GM12878 (cell line): ENCODE measurements at regions not wholly inside any gene's neighbourhood (a gene's known extent, or its start where the extent isn't known, plus 50 kb on each side); places are given as distances from the start of the nearest gene placed in this dataset.

ENCODE experiments used
- ATAC-seq: fragments of 200-7000 bp; cut with Tn5 transposase; 3 replicates; pipeline ENCODE4 v1.9.1; 2020; ENCODE audit warnings: mild to moderate bottlenecking, moderate library complexity
- BruUV-seq: library from RNA; stranded (reverse); fragments of 400-500 nt; replicated peaks from 2 replicates; lab custom pipeline; 2021; lab: Mats Ljungman, UMichigan
- CTCF ChIA-PET: fragments of 300-600 bp; sonication (Branson Sonifier 250); formaldehyde crosslinking; extraction: SDS; loops from one replicate; lab custom pipeline; 2021; ENCODE audit warnings: inconsistent platforms; lab: Yijun Ruan, JAX
- POLR2A ChIA-PET: fragments of 350-600 bp; formaldehyde crosslinking; extraction: SDS; loops from one replicate; lab custom pipeline; 2021; ENCODE audit warnings: inconsistent platforms; lab: Charles Lee
- RAD21 ChIA-PET: fragments of 300-600 bp; sonication (Branson Sonifier 250); formaldehyde crosslinking; loops from one replicate; lab custom pipeline; 2023; ENCODE audit warnings: antibody characterized with exemption; ENCODE audit not compliant: unreplicated experiment; lab: Charles Lee
- SMC1A ChIA-PET: fragments of 300-600 bp; sonication (Branson Sonifier 250); formaldehyde crosslinking; loops from one replicate; lab custom pipeline; 2023; ENCODE audit not compliant: unreplicated experiment, uncharacterized antibody; lab: Charles Lee
- DNase-seq: peaks from one replicate; pipeline ENCODE4 v3.0.0-alpha.2; 2011; ENCODE audit warnings: low read depth, low spot score
- FAIRE-seq: peaks from 3 replicates; lab custom pipeline; 2011; peaks lifted over from hg19 to GRCh38; lab: Jason Lieb, UNC
- H2AFZ ChIP-seq: 2 replicates; pipeline ENCODE4 v1.6.0; 2011; ENCODE audit warnings: low read depth, low read length, control low read depth; ENCODE audit not compliant: control insufficient read depth
- H3K27ac ChIP-seq: 2 replicates; pipeline ENCODE4 v1.5.1; 2011; ENCODE audit warnings: control low read depth; ENCODE audit not compliant: control insufficient read depth, insufficient read depth
- H3K27me3 ChIP-seq, 2 experiments: replicated peaks in 1 of 2; 2 replicates each; pipeline versions ENCODE4 v1.6.0 to v1.6.1; 2011; ENCODE audit warnings: low read length in 1 of 2; ENCODE audit not compliant: control insufficient read depth in 2 of 2, insufficient read depth in 2 of 2
- H3K36me3 ChIP-seq, 2 experiments: 2 replicates each; pipeline ENCODE4 v1.5.1; 2011; ENCODE audit warnings: low read length in 1 of 2; ENCODE audit not compliant: control insufficient read depth in 2 of 2, insufficient read depth in 2 of 2
- H3K4me1 ChIP-seq: 2 replicates; pipeline ENCODE4 v1.6.1; 2011; ENCODE audit warnings: mild to moderate bottlenecking, low read length, moderate library complexity, mixed read lengths; ENCODE audit not compliant: control insufficient read depth, insufficient read depth
- H3K4me2 ChIP-seq: 2 replicates; pipeline ENCODE4 v1.6.0; 2011; ENCODE audit warnings: control low read depth; ENCODE audit not compliant: control insufficient read depth, insufficient read depth
- H3K4me3 ChIP-seq: fragments of 200-600 bp; sonication (generic); 2 replicates; pipeline ENCODE4 v1.5.1; 2016
- H3K79me2 ChIP-seq: 2 replicates; pipeline ENCODE4 v1.6.0; 2011; ENCODE audit warnings: low read length; ENCODE audit not compliant: control insufficient read depth, insufficient read depth
- H3K9ac ChIP-seq: 2 replicates; pipeline ENCODE4 v1.8.0; 2011; ENCODE audit warnings: low read length, control low read depth, mixed read lengths; ENCODE audit not compliant: control insufficient read depth, insufficient read depth
- H3K9me3 ChIP-seq: replicated peaks from 3 replicates; pipeline ENCODE4 v1.5.1; 2011; ENCODE audit warnings: mild to moderate bottlenecking, low read length; ENCODE audit not compliant: control insufficient read depth, insufficient read depth
- H4K20me1 ChIP-seq: 2 replicates; pipeline ENCODE4 v1.6.0; 2011; ENCODE audit not compliant: control insufficient read depth, insufficient read depth
- ASH2L ChIP-seq: fragments of 300-600, 200-600 bp; sonication (generic); IDR thresholded peaks from 2 replicates; pipeline ENCODE4 v1.6.1; 2017; ENCODE audit warnings: low read depth, mild to moderate bottlenecking, borderline replicate concordance
- CHD1 ChIP-seq: IDR thresholded peaks from 2 replicates; pipeline ENCODE4 v1.6.1; 2012; ENCODE audit warnings: low read depth, low read length, improper control_type of control experiment
- E4F1 ChIP-seq: fragments of 450-650 bp; IDR thresholded peaks from 2 replicates; pipeline ENCODE4 v1.6.1; 2018; ENCODE audit warnings: borderline replicate concordance, mild to moderate bottlenecking; ENCODE audit not compliant: partially characterized antibody
- NBN ChIP-seq: fragments of 450-650 bp; IDR thresholded peaks from 2 replicates; pipeline ENCODE4 v1.6.1; 2016
- POLR2A ChIP-seq: IDR thresholded peaks from 2 replicates; pipeline ENCODE4 v1.6.1; 2011; ENCODE audit warnings: low read depth, mild to moderate bottlenecking, low read length
- POLR2AphosphoS5 ChIP-seq: IDR thresholded peaks from 2 replicates; pipeline ENCODE4 v1.6.1; 2011; ENCODE audit warnings: mild to moderate bottlenecking, low read length, inconsistent platforms
- RUNX3 ChIP-seq: IDR thresholded peaks from 2 replicates; pipeline ENCODE4 v1.6.1; 2012; ENCODE audit warnings: low read length, inconsistent platforms
- SMARCA5 ChIP-seq: fragments of 450-650 bp; IDR thresholded peaks from 2 replicates; pipeline ENCODE4 v1.6.1; 2017; ENCODE audit warnings: mild to moderate bottlenecking
- STAT1 ChIP-seq: fragments of 450-650 bp; conservative IDR thresholded peaks from 2 replicates; pipeline ENCODE4 v1.6.1; 2014; ENCODE audit warnings: antibody characterized with exemption, mild to moderate bottlenecking
- ZBTB40 ChIP-seq: fragments of 450-650 bp; IDR thresholded peaks from 2 replicates; pipeline ENCODE4 v1.6.1; 2016; ENCODE audit warnings: mild to moderate bottlenecking, moderate library complexity, borderline replicate concordance
- WGBS: methylation state at CpG from one replicate; pipeline ENCODE4 v1.1.6; 2016; ENCODE audit warnings: low lambda C conversion rate; ENCODE audit not compliant: insufficient replicate concordance, insufficient coverage; ENCODE audit errors: missing lambda C conversion rate; 5-methylcytosine and 5-hydroxymethylcytosine counted together
- in situ Hi-C: fragments of 300-500 bp; cut with MboI; formaldehyde crosslinking; loops from 9 replicates; pipeline ENCODE4 v1.14.3; 2018; ENCODE audit warnings: mixed read lengths
- intact Hi-C: fragments of 100-400 bp; cut with micrococcal nuclease; formaldehyde crosslinking; loops from one replicate; pipeline ENCODE4 v1.14.2; 2022; ENCODE audit not compliant: unreplicated experiment
- TF ChIP-seq, protein P1 (sequence below): fragments of 450-650 bp; IDR thresholded peaks from 2 replicates; pipeline ENCODE4 v1.6.1; 2016; ENCODE audit warnings: mild to moderate bottlenecking

DNA sequence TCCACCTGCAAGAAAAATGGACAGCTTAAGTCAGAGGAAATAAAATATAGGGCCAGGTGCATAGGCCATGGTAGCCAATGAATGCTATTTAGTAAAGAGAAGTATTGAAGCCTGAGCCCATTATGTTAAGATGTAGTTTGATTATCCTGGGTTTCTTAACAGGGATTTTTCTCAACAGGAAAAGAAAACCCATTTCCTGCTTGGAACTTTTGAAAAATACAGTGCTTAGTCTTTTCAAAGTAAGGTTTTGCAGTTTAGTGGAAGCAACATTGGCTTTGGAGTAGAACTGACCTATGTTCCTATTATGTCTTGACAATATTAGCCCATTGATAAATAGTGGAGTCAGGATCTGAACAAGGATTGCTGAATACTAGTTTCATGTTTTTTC lies 259.5 kb upstream of the TGFBR2 start:
- H3K27me3 ChIP-seq: no peaks in the 10 kb centered on the region; a peak in 1 of 4 replicates
- intact Hi-C loops: no loop called here
- TF ChIP-seq CHD1 (no peak), NBN (no peak), RUNX3 (no peak), ZBTB40 (no peak)
- TF ChIP-seq, all 136 proteins: peak for 0
- ATAC-seq: no peak
- Histone ChIP-seq H3K9me3 (no peaks in the 10 kb centered on the region), H2AFZ (no peak overlapping the region), H3K79me2 (no peaks in the 10 kb centered on the region), H3K4me1 (no peaks in the 10 kb centered on the region), H3K9ac (no peak overlapping the region), H3K27ac (no peak overlapping the region), H4K20me1 (no peaks in the 10 kb centered on the region), H3K36me3 (no peaks in the 10 kb centered on the region), H3K4me3 (no peak overlapping the region), H3K4me2 (no peak overlapping the region)
- BruUV-seq: no TSS peak
- in situ Hi-C loops: no loop called here
- ChIA-PET POLR2A (no interaction called here), SMC1A (no interaction called here), CTCF (no interaction called here), RAD21 (no interaction called here)
- DNase-seq: no peak
- no peak for FAIRE-seq

DNA sequence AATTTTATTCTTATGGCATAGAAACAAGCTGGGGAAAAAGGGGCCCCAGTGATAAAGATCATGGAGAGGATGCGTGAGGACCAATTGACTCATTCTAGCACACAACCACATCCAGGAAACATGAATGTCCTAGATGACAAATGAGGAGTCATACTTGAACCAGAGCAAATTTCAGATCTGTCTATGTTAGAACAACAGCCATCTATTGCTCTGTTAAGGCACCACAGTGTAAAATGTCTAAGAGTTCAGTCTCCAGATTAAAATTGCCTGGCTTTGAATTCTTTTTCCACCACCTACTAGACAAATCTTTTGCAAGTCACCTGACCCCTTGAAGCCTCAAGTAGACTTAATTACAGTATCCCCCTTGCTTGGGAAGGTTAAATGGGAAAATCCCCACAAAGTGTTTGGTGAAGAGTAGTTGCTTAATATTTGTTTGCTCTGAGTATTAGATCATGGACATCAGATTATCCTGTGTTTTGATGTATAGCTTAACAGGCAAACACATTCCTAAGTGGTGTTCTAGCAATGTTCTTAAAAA lies 258.7 kb upstream of the TGFBR2 start:
- Histone ChIP-seq H2AFZ (no peak overlapping the region), H3K79me2 (no peaks in the 10 kb centered on the region), H3K9ac (no peak overlapping the region), H3K4me3 (no peak overlapping the region), H3K4me1 (no peaks in the 10 kb centered on the region), H3K27me3 (no peaks in the 10 kb centered on the region; a peak in 1 of 4 replicates), H3K36me3 (no peaks in the 10 kb centered on the region), H4K20me1 (no peaks in the 10 kb centered on the region), H3K4me2 (no peak overlapping the region), H3K27ac (no peak overlapping the region), H3K9me3 (no peaks in the 10 kb centered on the region)
- 8% methylated on average over 1 of the region's 1 CpG for WGBS
- FAIRE-seq (no peak), ATAC-seq (no peak; the same call in 2 of the 3 replicates), DNase-seq (no peak)
- ChIA-PET RAD21 (no interaction called here), CTCF (no interaction called here), POLR2A (no interaction called here), SMC1A (no interaction called here)
- in situ Hi-C loops: no loop called here
- BruUV-seq: no TSS peak
- intact Hi-C loops: no loop called here
- TF ChIP-seq STAT1 (no peak), E4F1 (no peak), ASH2L (no peak), POLR2A (no peak), SMARCA5 (no peak), POLR2AphosphoS5 (no peak)
- TF ChIP-seq, protein P1, sequence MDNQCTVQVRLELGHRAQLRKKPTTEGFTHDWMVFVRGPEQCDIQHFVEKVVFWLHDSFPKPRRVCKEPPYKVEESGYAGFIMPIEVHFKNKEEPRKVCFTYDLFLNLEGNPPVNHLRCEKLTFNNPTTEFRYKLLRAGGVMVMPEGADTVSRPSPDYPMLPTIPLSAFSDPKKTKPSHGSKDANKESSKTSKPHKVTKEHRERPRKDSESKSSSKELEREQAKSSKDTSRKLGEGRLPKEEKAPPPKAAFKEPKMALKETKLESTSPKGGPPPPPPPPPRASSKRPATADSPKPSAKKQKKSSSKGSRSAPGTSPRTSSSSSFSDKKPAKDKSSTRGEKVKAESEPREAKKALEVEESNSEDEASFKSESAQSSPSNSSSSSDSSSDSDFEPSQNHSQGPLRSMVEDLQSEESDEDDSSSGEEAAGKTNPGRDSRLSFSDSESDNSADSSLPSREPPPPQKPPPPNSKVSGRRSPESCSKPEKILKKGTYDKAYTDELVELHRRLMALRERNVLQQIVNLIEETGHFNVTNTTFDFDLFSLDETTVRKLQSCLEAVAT: no peak
